ENCODE measurements at regions not wholly inside any gene's neighbourhood (a gene's known extent, or its start where the extent isn't known, plus 50 kb on each side); places are given as distances from the start of the nearest gene placed in this dataset.
A peak's percentile ranks its signal among the peaks of the same experiment; 100 is the strongest.

GRCh38 chr3:61311044-61311443 is 59.8 kb upstream of the FHIT start:
- H3K4me3 ChIP-seq (ENCODE audit: control insufficient read depth, low read depth, low read length): no peak overlapping the region
- TF ChIP-seq CTCF (conservative IDR thresholded peaks at IDR 0.05; ENCODE audit: control insufficient read depth, insufficient read depth, low read depth, low read length): no peak

GRCh38 chr3:61315871-61316270 is 64.6 kb upstream of the FHIT start:
- H3K4me3 ChIP-seq (ENCODE audit: control insufficient read depth, low read depth, low read length): no peak overlapping the region
- no peak for TF ChIP-seq CTCF (conservative IDR thresholded peaks at IDR 0.05; ENCODE audit: control insufficient read depth, insufficient read depth, low read depth, low read length)
- peak; percentile 1 for DNase-seq (ENCODE audit: low read depth)

More at GRCh38 chr3:61311044-61311443, 59.8 kb upstream of the FHIT start:
- no peak for DNase-seq (ENCODE audit: low read depth)

GRCh38 chr3:61323094-61323493 is 71.8 kb upstream of the FHIT start:
- H3K4me3 ChIP-seq (ENCODE audit: control insufficient read depth, low read depth, low read length): no peak overlapping the region
- no peak for TF ChIP-seq CTCF (conservative IDR thresholded peaks at IDR 0.05; ENCODE audit: control insufficient read depth, insufficient read depth, low read depth, low read length)
- DNase-seq (ENCODE audit: low read depth): no peak

GRCh38 chr3:61331929-61332552 is 80.8 kb upstream of the FHIT start:
- no peak for DNase-seq (ENCODE audit: low read depth)
- no peak for TF ChIP-seq CTCF (conservative IDR thresholded peaks at IDR 0.05; ENCODE audit: control insufficient read depth, insufficient read depth, low read depth, low read length)

GRCh38 chr3:61333192-61333961 is 82.1 kb upstream of the FHIT start:
- TF ChIP-seq CTCF (conservative IDR thresholded peaks at IDR 0.05; ENCODE audit: control insufficient read depth, insufficient read depth, low read depth, low read length): no peak
- DNase-seq (ENCODE audit: low read depth): no peak
- no peak overlapping the region for H3K4me3 ChIP-seq (ENCODE audit: control insufficient read depth, low read depth, low read length)

More at GRCh38 chr3:61331929-61332552, 80.8 kb upstream of the FHIT start:
- H3K4me3 ChIP-seq (ENCODE audit: control insufficient read depth, low read depth, low read length): no peak overlapping the region

GRCh38 chr3:61334783-61335182 is 83.5 kb upstream of the FHIT start:
- H3K4me3 ChIP-seq (ENCODE audit: control insufficient read depth, low read depth, low read length): no peak overlapping the region
- DNase-seq (ENCODE audit: low read depth): no peak
- no peak for TF ChIP-seq CTCF (conservative IDR thresholded peaks at IDR 0.05; ENCODE audit: control insufficient read depth, insufficient read depth, low read depth, low read length)

Data from fibroblast of mammary gland (primary cell).